Liver (tissue), 8 donors: ENCODE measurements at regions not wholly inside any gene's neighbourhood (a gene's known extent, or its start where the extent isn't known, plus 50 kb on each side); places are given as distances from the start of the nearest gene placed in this dataset.

Source experiments
- DNase-seq: peaks from one replicate; pipeline ENCODE4 v3.0.0-alpha.2; 2017; ENCODE audit warnings: low spot score
- H3K27ac ChIP-seq, 2 donors: one replicate each; pipeline ENCODE4 v1.7.0; 2013; ENCODE audit warnings: inconsistent platforms in 2 of 2, low read length in 2 of 2, control low read depth in 1 of 2, low read depth in 1 of 2, mild to moderate bottlenecking in 1 of 2
- H3K27me3 ChIP-seq, 4 donors: one replicate each; pipeline versions ENCODE4 v1.6.1 to v1.7.0; 2013; ENCODE audit warnings: low read length in 3 of 4, inconsistent platforms in 1 of 4, mild to moderate bottlenecking in 1 of 4, moderate library complexity in 1 of 4; ENCODE audit not compliant: control insufficient read depth in 4 of 4, insufficient read depth in 4 of 4
- H3K36me3 ChIP-seq, 4 donors: one replicate each; pipeline versions ENCODE4 v1.6.1 to v1.7.0; 2013; ENCODE audit warnings: low read length in 3 of 4, mild to moderate bottlenecking in 3 of 4, low read depth in 1 of 4, moderate library complexity in 1 of 4; ENCODE audit not compliant: control insufficient read depth in 4 of 4, insufficient read depth in 3 of 4
- H3K4me1 ChIP-seq, 4 donors: one replicate each; pipeline versions ENCODE4 v1.6.1 to v1.7.0; 2013; ENCODE audit warnings: low read length in 3 of 4, mild to moderate bottlenecking in 3 of 4, moderate library complexity in 1 of 4; ENCODE audit not compliant: control insufficient read depth in 4 of 4, insufficient read depth in 4 of 4
- H3K4me3 ChIP-seq, 3 donors: one replicate each; pipeline versions ENCODE4 v1.6.1 to v1.7.0; 2013; ENCODE audit warnings: low read length in 3 of 3, control low read depth in 1 of 3, low read depth in 1 of 3, mild to moderate bottlenecking in 1 of 3
- H3K9ac ChIP-seq, 2 donors: one replicate each; pipeline ENCODE4 v1.7.0; 2013; ENCODE audit warnings: low read length in 2 of 2, mild to moderate bottlenecking in 2 of 2, moderate library complexity in 2 of 2, control low read depth in 1 of 2, low read depth in 1 of 2
- H3K9me3 ChIP-seq, 4 donors: one replicate each; pipeline versions ENCODE4 v1.6.1 to v1.7.0; 2013; ENCODE audit warnings: low read length in 3 of 4; ENCODE audit not compliant: control insufficient read depth in 4 of 4
- ATF3 ChIP-seq: IDR thresholded peaks from 2 replicates; pipeline ENCODE4 v1.6.1; 2016; ENCODE audit warnings: antibody characterized with exemption
- CTCF ChIP-seq: fragments of 150-350 bp; IDR thresholded peaks from 2 replicates; pipeline ENCODE4 v1.5.1; 2017; ENCODE audit warnings: improper control_type of control experiment, low read depth, low read length; ENCODE audit not compliant: missing input control
- EGR1 ChIP-seq, 2 donors: IDR thresholded peaks; 2 replicates each; pipeline ENCODE4 v1.6.1; 2016 to 2018; ENCODE audit warnings: antibody characterized with exemption in 2 of 2, low read depth in 2 of 2
- FOXA1 ChIP-seq: IDR thresholded peaks from 2 replicates; pipeline ENCODE4 v1.6.1; 2016; ENCODE audit warnings: antibody characterized with exemption
- GABPA ChIP-seq, 2 donors: IDR thresholded peaks in 1 of 2; conservative IDR thresholded peaks in 1 of 2; 2 replicates each; pipeline ENCODE4 v1.6.1; 2016; ENCODE audit warnings: antibody characterized with exemption in 2 of 2, mild to moderate bottlenecking in 1 of 2, moderate library complexity in 1 of 2
- HNF4A ChIP-seq, 2 donors: conservative IDR thresholded peaks; 2 replicates each; pipeline ENCODE4 v1.6.1; 2016; ENCODE audit warnings: antibody characterized with exemption in 2 of 2, mild to moderate bottlenecking in 2 of 2
- JUND ChIP-seq, 2 donors: IDR thresholded peaks; 2 replicates each; pipeline ENCODE4 v1.6.1; 2016; ENCODE audit warnings: antibody characterized with exemption in 2 of 2
- NR2F2 ChIP-seq: IDR thresholded peaks from 2 replicates; pipeline ENCODE4 v1.6.1; 2016; ENCODE audit warnings: antibody characterized with exemption
- RAD21 ChIP-seq, 2 donors: IDR thresholded peaks; 2 replicates each; pipeline ENCODE4 v1.6.1; 2016; ENCODE audit warnings: antibody characterized with exemption in 2 of 2, mild to moderate bottlenecking in 2 of 2
- REST ChIP-seq: IDR thresholded peaks from 2 replicates; pipeline ENCODE4 v1.6.1; 2016; ENCODE audit warnings: antibody characterized with exemption, mild to moderate bottlenecking
- SP1 ChIP-seq: IDR thresholded peaks from 2 replicates; pipeline ENCODE4 v1.6.1; 2018; ENCODE audit warnings: antibody characterized with exemption, mild to moderate bottlenecking
- TAF1 ChIP-seq: conservative IDR thresholded peaks from 2 replicates; pipeline ENCODE4 v1.6.1; 2016; ENCODE audit warnings: antibody characterized with exemption, mild to moderate bottlenecking
- YY1 ChIP-seq: IDR thresholded peaks from 2 replicates; pipeline ENCODE4 v1.6.1; 2016; ENCODE audit warnings: antibody characterized with exemption, mild to moderate bottlenecking
- ZBTB33 ChIP-seq: IDR thresholded peaks from 2 replicates; pipeline ENCODE4 v1.6.1; 2016; ENCODE audit warnings: antibody characterized with exemption
- WGBS: extraction: QIAGEN DNeasy Blood & Tissue Kit; methylation state at CpG from one replicate; pipeline ENCODE4 v1.1.7; 2013; 5-methylcytosine and 5-hydroxymethylcytosine counted together
- donor health status: healthy.
- donor health status: healthy.
- donor health status: healthy.
- donor health status: healthy.
- donor health status: healthy.

- no peaks in the 10 kb centered on the region for H3K9me3 ChIP-seq
- TF ChIP-seq CTCF = no peak
- TF ChIP-seq JUND (IDR thresholded peaks at IDR 0.05) = no peak
- no peak for TF ChIP-seq HNF4A (conservative IDR thresholded peaks at IDR 0.05)
- TF ChIP-seq NR2F2 = no peak
These were observed 412.0 kb upstream of the ZEB2 start for GRCh38 chr2:144931960-144932359.

GRCh38 chr2:144931480-144931879 lies 411.6 kb upstream of the ZEB2 start:
- no peak for DNase-seq
- Histone ChIP-seq H3K4me1 (no peaks in the 10 kb centered on the region), H3K4me3 (no peak overlapping the region), H3K36me3 (no peaks in the 10 kb centered on the region), H3K27ac (no peak overlapping the region), H3K9me3 (no peaks in the 10 kb centered on the region), H3K27me3 (no peaks in the 10 kb centered on the region), H3K9ac (no peak overlapping the region)
- no peak for TF ChIP-seq SP1
- no peak for TF ChIP-seq HNF4A (conservative IDR thresholded peaks at IDR 0.05)
- TF ChIP-seq JUND (IDR thresholded peaks at IDR 0.05) = no peak
- TF ChIP-seq CTCF = no peak
- TF ChIP-seq TAF1 = no peak
- no peak for TF ChIP-seq YY1
- TF ChIP-seq ATF3 = no peak
- no peak for TF ChIP-seq ZBTB33
- no peak for TF ChIP-seq GABPA (IDR thresholded peaks at IDR 0.05 in 1 of 2, conservative IDR thresholded peaks at IDR 0.05 in 1 of 2)
- TF ChIP-seq EGR1 (IDR thresholded peaks at IDR 0.05; ENCODE audit: low read depth in 2 of 2) = no peak
- WGBS = 96% methylated on average over 1 of the region's 1 CpG

More at GRCh38 chr2:144931960-144932359, 412.0 kb upstream of the ZEB2 start:
- Histone ChIP-seq H3K36me3 (no peaks in the 10 kb centered on the region), H3K27ac (no peak overlapping the region), H3K4me1 (no peaks in the 10 kb centered on the region), H3K9ac (no peak overlapping the region), H3K4me3 (no peak overlapping the region), H3K27me3 (no peaks in the 10 kb centered on the region)
- DNase-seq = no peak

- Histone ChIP-seq H3K27ac (no peak overlapping the region), H3K9me3 (no peaks in the 10 kb centered on the region), H3K4me1 (no peaks in the 10 kb centered on the region), H3K4me3 (no peak overlapping the region), H3K27me3 (no peaks in the 10 kb centered on the region), H3K36me3 (no peaks in the 10 kb centered on the region), H3K9ac (no peak overlapping the region)
- no peak for DNase-seq
- 88% methylated on average over 1 of the region's 1 CpG for WGBS
- TF ChIP-seq NR2F2 = no peak
- no peak for TF ChIP-seq CTCF
- TF ChIP-seq JUND (IDR thresholded peaks at IDR 0.05) = no peak
- TF ChIP-seq REST = no peak
- TF ChIP-seq EGR1 (IDR thresholded peaks at IDR 0.05; ENCODE audit: low read depth in 2 of 2) = no peak
- TF ChIP-seq YY1 = no peak
- no peak for TF ChIP-seq FOXA1
- no peak for TF ChIP-seq RAD21 (IDR thresholded peaks at IDR 0.05)
- TF ChIP-seq ATF3 = no peak
- TF ChIP-seq TAF1 = no peak
These were observed 407.5 kb upstream of the ZEB2 start for GRCh38 chr2:144927429-144927828.
